Muscle of leg (tissue), 3 donors: ENCODE measurements at regions not wholly inside any gene's neighbourhood (a gene's known extent, or its start where the extent isn't known, plus 50 kb on each side); places are given as distances from the start of the nearest gene placed in this dataset.

ENCODE experiments used
- DNase-seq: peaks from one replicate; pipeline ENCODE4 v3.0.0; 2013
- H3K27ac ChIP-seq: one replicate; pipeline ENCODE4 v1.5.1; 2013; ENCODE audit warnings: mild to moderate bottlenecking, low read length, control low read depth
- H3K27me3 ChIP-seq: one replicate; pipeline ENCODE4 v1.6.1; 2013; ENCODE audit warnings: low read length; ENCODE audit not compliant: control insufficient read depth, insufficient read depth
- H3K36me3 ChIP-seq: one replicate; pipeline ENCODE4 v1.6.1; 2013; ENCODE audit warnings: low read length; ENCODE audit not compliant: control insufficient read depth, insufficient read depth
- H3K4me1 ChIP-seq: one replicate; pipeline ENCODE4 v1.6.1; 2013; ENCODE audit warnings: low read length; ENCODE audit not compliant: control insufficient read depth, insufficient read depth
- H3K4me3 ChIP-seq: one replicate; pipeline ENCODE4 v1.5.1; 2013; ENCODE audit warnings: low read length, control low read depth
- H3K9me3 ChIP-seq: replicated peaks from 2 replicates; pipeline ENCODE4 v1.6.1; 2013; ENCODE audit warnings: low read depth, low read length; ENCODE audit not compliant: control insufficient read depth
- WGBS: methylation state at CpG from one replicate; pipeline ENCODE4 v1.1.5; 2013; ENCODE audit warnings: missing lambda C conversion rate; ENCODE audit not compliant: insufficient coverage; 5-methylcytosine and 5-hydroxymethylcytosine counted together

DNA sequence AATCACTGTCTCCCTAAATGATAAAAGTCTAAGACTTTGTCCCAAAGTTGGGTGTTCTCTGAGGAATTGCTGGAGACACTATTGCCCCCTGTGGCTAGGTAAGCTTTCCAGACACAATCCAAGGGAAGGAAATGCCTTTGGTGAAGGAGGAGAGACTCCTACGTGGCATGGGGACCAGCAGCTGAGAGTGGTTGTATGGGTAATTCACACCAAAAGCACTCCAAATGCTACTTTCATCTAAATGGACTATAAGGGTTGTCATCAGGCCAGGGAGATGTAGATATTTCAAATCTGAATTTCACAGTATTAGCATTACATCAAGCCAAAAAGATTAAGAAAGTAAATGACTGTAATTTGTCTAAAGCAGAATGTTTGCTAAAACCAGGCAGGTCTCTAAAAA, 400.8 kb upstream of the THBS1 start:
- H3K9me3 ChIP-seq, result no peaks in the 10 kb centered on the region
- H3K27ac ChIP-seq, result peak overlapping the region; percentile 82
- peaks cover 12% of the 10 kb centered on the region for H3K4me1 ChIP-seq
- no CpG with 5 or more reads among the region's 1 CpG for WGBS
- H3K36me3 ChIP-seq, result no peaks in the 10 kb centered on the region
- H3K4me3 ChIP-seq, result no peak overlapping the region
- DNase-seq, result peak; percentile 71
- H3K27me3 ChIP-seq, result no peaks in the 10 kb centered on the region

- Histone ChIP-seq H3K4me1 (peaks cover 12% of the 10 kb centered on the region), H3K27ac (peak overlapping the region; percentile 73), H3K4me3 (no peak overlapping the region), H3K9me3 (no peaks in the 10 kb centered on the region), H3K27me3 (no peaks in the 10 kb centered on the region), H3K36me3 (no peaks in the 10 kb centered on the region)
- DNase-seq, result peak; percentile 94
Measured at GRCh38 chr15:39180483-39180933, 400.4 kb upstream of the THBS1 start.

- Histone ChIP-seq H3K36me3 (no peaks in the 10 kb centered on the region), H3K27ac (peak overlapping the region; percentile 73), H3K4me1 (peaks cover 12% of the 10 kb centered on the region), H3K9me3 (no peaks in the 10 kb centered on the region), H3K4me3 (no peak overlapping the region), H3K27me3 (no peaks in the 10 kb centered on the region)
- DNase-seq, result peak; percentile 78
- no CpG with 5 or more reads among the region's 1 CpG for WGBS
Measured at GRCh38 chr15:39181056-39181747, 399.7 kb upstream of the THBS1 start.

DNA sequence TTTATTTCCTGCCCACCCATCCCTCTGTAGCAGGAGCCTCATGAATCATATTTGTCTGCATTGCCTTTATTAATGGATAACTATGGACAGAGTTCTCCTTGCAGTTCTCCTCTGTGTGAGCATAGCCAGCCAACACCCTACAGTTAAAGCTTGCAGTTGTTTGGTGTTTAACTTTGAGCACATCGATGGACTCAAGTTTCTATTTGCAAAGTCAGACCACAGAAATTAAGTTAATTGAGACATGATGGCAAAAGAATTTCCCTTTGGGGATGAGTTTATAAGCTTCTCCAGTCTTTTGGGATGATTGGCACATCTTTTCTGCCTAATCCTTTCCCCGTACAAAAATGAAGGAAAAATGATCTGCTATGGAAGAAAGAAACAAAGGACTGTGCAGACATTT, 398.9 kb upstream of the THBS1 start:
- Histone ChIP-seq H3K4me3 (no peak overlapping the region), H3K9me3 (no peaks in the 10 kb centered on the region), H3K27ac (peak overlapping the region; percentile 7), H3K4me1 (peaks cover 12% of the 10 kb centered on the region), H3K36me3 (no peaks in the 10 kb centered on the region), H3K27me3 (no peaks in the 10 kb centered on the region)
- DNase-seq, result no peak
- WGBS, result no CpG with 5 or more reads among the region's 2 CpGs

DNA sequence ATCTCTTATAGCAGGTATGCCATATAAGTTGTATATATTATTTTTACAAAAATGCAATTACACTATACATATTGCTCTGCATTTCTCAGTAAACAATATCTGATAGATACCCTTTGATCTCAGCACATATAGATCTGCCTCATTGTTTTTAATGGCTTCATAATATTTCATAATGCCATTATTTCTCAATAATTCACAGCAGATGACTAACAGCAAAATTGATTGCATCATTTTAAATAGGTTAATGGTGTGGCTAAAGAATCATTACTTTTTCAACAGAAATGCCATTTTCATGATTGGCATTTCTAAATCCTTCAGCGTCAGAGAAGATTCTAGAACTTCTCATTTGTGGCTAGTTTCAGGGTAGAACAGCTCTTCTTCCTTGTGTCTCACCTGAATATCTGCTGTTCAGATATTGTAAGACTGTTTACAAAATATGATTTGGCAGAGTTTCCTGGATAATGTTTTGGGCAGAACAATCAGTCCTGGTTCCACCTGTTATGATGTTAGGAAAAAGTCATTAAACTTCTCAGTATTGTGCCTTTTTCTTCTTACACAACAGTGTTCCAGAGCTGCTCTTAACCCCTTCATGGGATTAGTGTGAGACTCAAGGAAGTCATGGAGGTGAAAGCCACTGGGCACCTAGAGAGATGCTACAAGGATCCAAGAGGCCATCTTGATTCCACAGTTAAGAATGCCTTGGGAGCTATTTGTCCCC, 397.6 kb upstream of the THBS1 start:
- H3K9me3 ChIP-seq, result no peaks in the 10 kb centered on the region
- peaks cover 12% of the 10 kb centered on the region for H3K4me1 ChIP-seq
- no peak overlapping the region for H3K27ac ChIP-seq
- H3K36me3 ChIP-seq, result no peaks in the 10 kb centered on the region
- H3K4me3 ChIP-seq, result no peak overlapping the region
- DNase-seq, result no peak
- no CpG with 5 or more reads among the region's 1 CpG for WGBS
- H3K27me3 ChIP-seq, result no peaks in the 10 kb centered on the region

DNA sequence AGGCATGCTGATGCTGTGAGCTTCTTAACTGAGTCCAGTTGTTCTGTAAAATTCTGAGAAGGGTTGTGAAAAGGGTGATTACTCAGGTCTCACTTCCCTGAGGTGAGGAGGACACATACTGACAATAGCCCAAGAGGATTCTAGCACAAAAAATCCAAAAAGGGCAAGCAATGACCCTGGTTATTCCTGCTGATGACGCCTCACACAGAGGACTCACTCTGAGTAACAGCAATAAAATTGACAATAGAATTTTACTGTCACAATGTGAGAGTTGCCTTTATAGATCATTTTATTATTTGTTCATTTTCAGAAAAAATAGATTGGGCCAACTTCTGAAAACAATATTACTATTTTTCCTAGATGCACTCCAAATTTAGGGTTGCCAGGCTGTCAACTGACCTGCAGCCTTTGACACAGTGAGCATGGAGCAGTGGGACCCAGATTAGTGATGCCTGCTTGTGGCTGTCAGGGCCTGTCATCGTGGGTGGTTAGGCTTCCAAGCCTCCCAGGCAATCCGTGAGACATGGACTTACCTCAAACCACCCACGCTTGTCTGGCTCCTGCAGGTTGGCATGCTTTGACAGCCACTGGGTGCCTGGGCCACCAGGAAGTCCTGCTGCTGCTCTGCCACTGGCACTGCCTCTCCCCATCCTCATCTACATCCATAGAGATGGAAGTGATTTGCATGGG, 396.0 kb upstream of the THBS1 start:
- no peaks in the 10 kb centered on the region for H3K9me3 ChIP-seq
- WGBS, result 71% methylated on average over 2 of the region's 4 CpGs
- no peak overlapping the region for H3K4me3 ChIP-seq
- H3K36me3 ChIP-seq, result no peaks in the 10 kb centered on the region
- H3K27ac ChIP-seq, result no peak overlapping the region
- H3K4me1 ChIP-seq, result peaks cover 5% of the 10 kb centered on the region
- DNase-seq, result no peak
- no peaks in the 10 kb centered on the region for H3K27me3 ChIP-seq

GRCh38 chr15:39188314-39188713, 392.6 kb upstream of the THBS1 start:
- DNase-seq, result peak; percentile 56
- Histone ChIP-seq H3K4me1 (peaks cover 2% of the 10 kb centered on the region), H3K27me3 (no peaks in the 10 kb centered on the region), H3K36me3 (no peaks in the 10 kb centered on the region), H3K4me3 (no peak overlapping the region), H3K9me3 (no peaks in the 10 kb centered on the region), H3K27ac (no peak overlapping the region)
- no CpG with 5 or more reads among the region's 1 CpG for WGBS

DNA sequence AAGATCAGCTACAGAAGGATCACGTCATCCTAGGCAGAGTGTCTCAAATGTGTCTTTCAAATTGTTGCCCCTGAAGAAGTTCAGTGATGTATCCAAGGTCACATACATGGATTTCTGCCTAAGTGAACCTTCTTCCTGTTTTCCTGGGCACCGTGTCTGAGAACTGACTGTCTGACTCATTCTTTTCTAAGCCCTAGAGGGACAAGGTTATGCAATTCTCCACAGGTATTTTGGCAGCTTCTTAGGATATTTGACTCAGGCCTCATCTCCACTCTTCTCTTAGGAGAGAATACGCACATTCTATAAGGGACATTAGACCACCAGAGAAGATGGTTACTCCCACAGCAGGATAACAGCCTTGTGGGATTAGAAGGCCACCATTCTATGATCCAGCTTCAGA, 391.9 kb upstream of the THBS1 start:
- Histone ChIP-seq H3K4me3 (no peak overlapping the region), H3K27ac (no peak overlapping the region), H3K9me3 (no peaks in the 10 kb centered on the region), H3K27me3 (no peaks in the 10 kb centered on the region), H3K4me1 (peaks cover 2% of the 10 kb centered on the region), H3K36me3 (no peaks in the 10 kb centered on the region)
- DNase-seq, result no peak
- WGBS, result 73% methylated on average over 3 of the region's 3 CpGs

GRCh38 chr15:39191871-39192291, 389.0 kb upstream of the THBS1 start:
- no peaks in the 10 kb centered on the region for H3K27me3 ChIP-seq
- DNase-seq, result no peak
- H3K4me1 ChIP-seq, result peaks cover 2% of the 10 kb centered on the region
- no peak overlapping the region for H3K4me3 ChIP-seq
- H3K27ac ChIP-seq, result peak overlapping the region; percentile 25
- H3K36me3 ChIP-seq, result no peaks in the 10 kb centered on the region
- H3K9me3 ChIP-seq, result no peaks in the 10 kb centered on the region

- H3K4me1 ChIP-seq, result peaks cover 2% of the 10 kb centered on the region
- 20% methylated on average over 1 of the region's 3 CpGs for WGBS
- DNase-seq, result peak; percentile 75
- H3K27ac ChIP-seq, result peak overlapping the region; percentile 25
- no peaks in the 10 kb centered on the region for H3K36me3 ChIP-seq
- no peaks in the 10 kb centered on the region for H3K27me3 ChIP-seq
- no peak overlapping the region for H3K4me3 ChIP-seq
- no peaks in the 10 kb centered on the region for H3K9me3 ChIP-seq
Measured at GRCh38 chr15:39192351-39192750, 388.5 kb upstream of the THBS1 start.
